ENCODE measurements at regions not wholly inside any gene's neighbourhood (a gene's known extent, or its start where the extent isn't known, plus 50 kb on each side); places are given as distances from the start of the nearest gene placed in this dataset.

- Mint-ChIP-seq H3K27me3 (ENCODE audit: insufficient read depth, unreplicated experiment) (peaks cover 25% of the 10 kb centered on the region), H3K4me1 (ENCODE audit: insufficient read depth, unreplicated experiment) (peaks cover 9% of the 10 kb centered on the region), H3K27ac (ENCODE audit: low read depth, unreplicated experiment) (no peak overlapping the region), H3K36me3 (ENCODE audit: insufficient read depth, unreplicated experiment) (no peaks in the 10 kb centered on the region), H3K4me3 (ENCODE audit: unreplicated experiment) (no peak overlapping the region), H3K9me3 (ENCODE audit: unreplicated experiment) (no peaks in the 10 kb centered on the region)
- CTCF ChIA-PET, result interaction anchor here (0.5 to 0.7 kb wide), 2 partner anchors 11 to 77 kb away, joined by 3 read pairs; no protein-coding TSS in a partner anchor
- BruUV-seq (replicated peaks), result no TSS peak
- intact Hi-C loops (cut with micrococcal nuclease), result loop anchor here (2.0 to 5.0 kb wide), 4 partner anchors 61 to 793 kb away; partner anchors contain the start of gene MBNL2
- peak; percentile 54 for TF ChIP-seq CTCF (IDR thresholded peaks at IDR 0.05; ENCODE audit: unreplicated experiment)
- POLR2A ChIA-PET, result interaction anchor here (1.0 kb wide), 1 partner anchor 377 kb away, joined by 3 read pairs; no protein-coding TSS in a partner anchor
- peak; percentile 48 for DNase-seq (ENCODE audit: unreplicated experiment)
Measured at GRCh38 chr13:97810152-97810551, 143.3 kb upstream of the IPO5 start.

- BruUV-seq (replicated peaks), result no TSS peak
- Mint-ChIP-seq H3K9me3 (ENCODE audit: unreplicated experiment) (no peaks in the 10 kb centered on the region), H3K27ac (ENCODE audit: low read depth, unreplicated experiment) (no peak overlapping the region), H3K4me1 (ENCODE audit: insufficient read depth, unreplicated experiment) (no peaks in the 10 kb centered on the region), H3K4me3 (ENCODE audit: unreplicated experiment) (no peak overlapping the region), H3K36me3 (ENCODE audit: insufficient read depth, unreplicated experiment) (no peaks in the 10 kb centered on the region), H3K27me3 (ENCODE audit: insufficient read depth, unreplicated experiment) (peaks cover 40% of the 10 kb centered on the region)
- DNase-seq (ENCODE audit: unreplicated experiment), result no peak
- CTCF ChIA-PET, result interaction anchor here (0.7 kb wide), 1 partner anchor 711 kb away, joined by 3 read pairs; no protein-coding TSS in a partner anchor
- TF ChIP-seq CTCF (IDR thresholded peaks at IDR 0.05; ENCODE audit: unreplicated experiment), result no peak
- POLR2A ChIA-PET, result interaction anchor here (0.6 kb wide), 2 partner anchors 23 to 907 kb away, joined by 3 read pairs; no protein-coding TSS in a partner anchor
- intact Hi-C loops (cut with micrococcal nuclease), result no loop called here
Measured at GRCh38 chr13:97822377-97822776, 131.1 kb upstream of the IPO5 start.

- H3K9me3 Mint-ChIP-seq (ENCODE audit: unreplicated experiment), result no peaks in the 10 kb centered on the region
- no peak for TF ChIP-seq CTCF (IDR thresholded peaks at IDR 0.05; ENCODE audit: unreplicated experiment)
- peaks cover 20% of the 10 kb centered on the region for H3K27me3 Mint-ChIP-seq (ENCODE audit: insufficient read depth, unreplicated experiment)
- no peak overlapping the region for H3K27ac Mint-ChIP-seq (ENCODE audit: low read depth, unreplicated experiment)
- intact Hi-C loops (cut with micrococcal nuclease), result no loop called here
- BruUV-seq (replicated peaks), result no TSS peak
- H3K4me3 Mint-ChIP-seq (ENCODE audit: unreplicated experiment), result no peak overlapping the region
- ChIA-PET POLR2A (interaction anchor here (0.7 kb wide), 1 partner anchor 1924 kb away, joined by 3 read pairs; no protein-coding TSS in a partner anchor), CTCF (interaction anchor here (1.9 kb wide), 1 partner anchor 27 kb away, joined by 5 read pairs; no protein-coding TSS in a partner anchor)
- no peak for DNase-seq (ENCODE audit: unreplicated experiment)
- no peaks in the 10 kb centered on the region for H3K4me1 Mint-ChIP-seq (ENCODE audit: insufficient read depth, unreplicated experiment)
- no peaks in the 10 kb centered on the region for H3K36me3 Mint-ChIP-seq (ENCODE audit: insufficient read depth, unreplicated experiment)
Measured at GRCh38 chr13:97826421-97827012, 127.0 kb upstream of the IPO5 start.

- ChIA-PET CTCF (interaction anchor here (0.6 to 1.2 kb wide), 6 partner anchors 85 to 876 kb away, joined by 3 to 4 read pairs (median 3); no protein-coding TSS in a partner anchor), POLR2A (no interaction called here)
- H3K4me1 Mint-ChIP-seq (ENCODE audit: insufficient read depth, unreplicated experiment), result no peaks in the 10 kb centered on the region
- DNase-seq (ENCODE audit: unreplicated experiment), result peak; percentile 9
- no TSS peak for BruUV-seq (replicated peaks)
- peaks cover 23% of the 10 kb centered on the region for H3K27me3 Mint-ChIP-seq (ENCODE audit: insufficient read depth, unreplicated experiment)
- H3K4me3 Mint-ChIP-seq (ENCODE audit: unreplicated experiment), result no peak overlapping the region
- H3K9me3 Mint-ChIP-seq (ENCODE audit: unreplicated experiment), result no peaks in the 10 kb centered on the region
- no peaks in the 10 kb centered on the region for H3K36me3 Mint-ChIP-seq (ENCODE audit: insufficient read depth, unreplicated experiment)
- no peak for TF ChIP-seq CTCF (IDR thresholded peaks at IDR 0.05; ENCODE audit: unreplicated experiment)
- H3K27ac Mint-ChIP-seq (ENCODE audit: low read depth, unreplicated experiment), result no peak overlapping the region
- intact Hi-C loops (cut with micrococcal nuclease), result loop anchor here (1.0 kb wide), 1 partner anchor 85 kb away; no protein-coding TSS in a partner anchor
Measured at GRCh38 chr13:97834250-97834649, 119.2 kb upstream of the IPO5 start.
